ENCODE measurements at regions not wholly inside any gene's neighbourhood (a gene's known extent, or its start where the extent isn't known, plus 50 kb on each side); places are given as distances from the start of the nearest gene placed in this dataset.

DNA sequence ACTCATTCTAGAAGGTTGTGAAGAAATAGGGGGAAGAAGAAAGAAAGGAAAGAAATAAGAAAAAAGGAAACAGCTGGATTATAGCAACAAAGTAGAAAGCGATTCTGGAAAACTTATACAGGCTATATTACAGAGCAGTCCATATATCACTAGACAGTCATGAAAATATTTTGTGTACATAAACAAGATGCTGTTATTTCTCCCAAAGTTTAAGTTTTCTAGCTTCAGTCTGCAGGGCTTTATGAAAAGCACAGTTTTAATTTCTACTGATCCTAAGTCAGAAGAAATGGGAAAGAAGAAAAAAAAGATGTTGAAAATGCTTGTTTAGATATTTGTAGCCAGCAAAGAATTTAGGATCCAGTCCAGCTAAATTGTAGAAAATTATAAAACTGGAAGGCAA is 321.4 kb upstream of the NDN start:
- TF ChIP-seq POLR2A (IDR thresholded peaks at IDR 0.05) (no peak), CTCF (IDR thresholded peaks at IDR 0.05) (no peak)
